GM12891 (cell line): ENCODE measurements at regions not wholly inside any gene's neighbourhood (a gene's known extent, or its start where the extent isn't known, plus 50 kb on each side); places are given as distances from the start of the nearest gene placed in this dataset.
"Not testable (repeated sequence)": the region's sequence is repeated elsewhere in the genome, so short reads cannot be mapped to it uniquely, and the experiment has no call there.

Experiments used
- DNase-seq: peaks from one replicate; pipeline ENCODE4 v3.0.0; 2011; ENCODE audit warnings: low spot score; ENCODE audit not compliant: insufficient read length
- FAIRE-seq: peaks from 2 replicates; lab custom pipeline; 2011; peaks lifted over from hg19 to GRCh38; lab: Jason Lieb, UNC
- PAX5 ChIP-seq: IDR thresholded peaks from 2 replicates; pipeline ENCODE4 v1.6.1; 2011; ENCODE audit warnings: low read length, moderate library complexity, mild to moderate bottlenecking; ENCODE audit not compliant: insufficient read depth, severe bottlenecking
- POLR2A ChIP-seq: IDR thresholded peaks from 2 replicates; pipeline ENCODE4 v1.6.1; 2011; ENCODE audit warnings: low read depth, low read length, control low read depth
- POLR2AphosphoS5 ChIP-seq: IDR thresholded peaks from 2 replicates; pipeline ENCODE4 v1.6.1; 2011; ENCODE audit warnings: low read depth, low read length, control low read depth
- POU2F2 ChIP-seq: IDR thresholded peaks from 2 replicates; pipeline ENCODE4 v1.6.1; 2011; ENCODE audit warnings: low read depth, mild to moderate bottlenecking, control low read depth, low read length, moderate library complexity
- SPI1 ChIP-seq: IDR thresholded peaks from 2 replicates; pipeline ENCODE4 v1.6.1; 2011; ENCODE audit warnings: low read depth, low read length, control low read depth
- TAF1 ChIP-seq: IDR thresholded peaks from 2 replicates; pipeline ENCODE4 v1.6.1; 2011; ENCODE audit warnings: low read depth, low read length, control low read depth

DNA sequence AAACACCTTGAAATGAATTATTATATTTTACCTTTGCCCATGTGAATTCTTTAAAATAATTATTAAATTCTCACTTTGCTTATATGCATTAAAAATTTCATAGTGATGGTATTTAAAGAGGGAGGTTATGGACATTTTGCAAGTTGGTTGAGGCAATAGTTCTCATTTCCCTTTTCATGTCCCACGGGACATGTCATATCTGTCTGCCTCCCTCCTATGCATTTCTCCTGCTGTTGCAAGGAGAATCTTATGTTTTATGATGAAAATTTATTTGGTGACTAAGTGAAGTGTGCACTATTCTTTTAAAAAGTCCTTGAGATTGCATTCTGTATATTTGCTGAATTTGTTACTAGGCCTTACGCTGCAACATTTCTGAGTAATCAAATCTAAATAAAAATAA is 67.2 kb downstream of the UTRN start:
- DNase-seq (no peak), FAIRE-seq (no peak)
- TF ChIP-seq POLR2AphosphoS5 (no peak), PAX5 (no peak), POLR2A (no peak), POU2F2 (no peak), SPI1 (peak; percentile 93), TAF1 (no peak)

DNA sequence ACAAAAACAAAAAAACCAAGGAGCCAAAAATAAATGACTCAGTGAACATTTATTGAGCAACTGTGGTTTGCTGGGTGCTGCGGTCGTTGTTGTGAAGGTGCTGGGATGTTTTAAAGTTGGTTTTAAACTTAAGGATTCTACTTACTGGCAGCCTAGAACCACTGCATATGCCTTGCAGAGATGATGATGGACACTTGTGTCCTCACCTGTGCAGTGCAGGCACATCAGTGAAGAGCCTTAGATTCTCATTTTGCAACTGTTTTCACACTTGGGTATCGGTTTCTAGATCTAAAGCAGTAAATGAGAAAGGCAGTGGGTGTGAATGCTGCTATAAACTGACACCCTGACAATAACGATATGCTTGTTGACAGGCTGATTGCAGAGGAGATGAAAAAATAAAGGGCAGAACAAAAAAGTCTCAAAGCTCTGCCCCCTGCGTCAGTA is 68.8 kb downstream of the UTRN start:
- FAIRE-seq: peak; percentile 98
- no peak for DNase-seq
- TF ChIP-seq PAX5 (no peak), TAF1 (no peak), POLR2A (no peak), POLR2AphosphoS5 (no peak), SPI1 (no peak), POU2F2 (no peak)

DNA sequence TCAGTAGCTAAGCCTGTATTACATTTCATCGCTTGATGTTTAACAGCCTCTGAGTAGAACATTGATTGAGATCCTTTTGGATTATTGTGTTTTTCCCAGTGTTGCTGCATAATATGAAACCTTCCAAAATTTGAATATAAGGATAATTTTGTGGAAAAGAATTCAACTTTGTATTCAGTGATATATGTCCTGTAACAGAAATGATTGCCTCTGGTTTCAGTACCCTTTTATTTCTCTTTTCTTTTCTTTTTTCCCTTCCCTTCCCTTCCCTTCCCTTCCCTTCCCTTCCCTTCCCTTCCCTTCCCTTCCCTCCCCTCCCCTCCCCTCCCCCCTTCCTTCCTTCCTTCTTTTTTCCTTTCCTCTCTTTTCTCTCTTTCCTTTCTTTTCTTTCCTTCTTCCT is 74.6 kb downstream of the UTRN start:
- no peak for TF ChIP-seq POLR2A
- TF ChIP-seq TAF1: no peak
- no peak for TF ChIP-seq SPI1
- TF ChIP-seq POLR2AphosphoS5: no peak
- TF ChIP-seq POU2F2: no peak
- TF ChIP-seq PAX5: no peak
- no peak for FAIRE-seq
- no peak for DNase-seq

DNA sequence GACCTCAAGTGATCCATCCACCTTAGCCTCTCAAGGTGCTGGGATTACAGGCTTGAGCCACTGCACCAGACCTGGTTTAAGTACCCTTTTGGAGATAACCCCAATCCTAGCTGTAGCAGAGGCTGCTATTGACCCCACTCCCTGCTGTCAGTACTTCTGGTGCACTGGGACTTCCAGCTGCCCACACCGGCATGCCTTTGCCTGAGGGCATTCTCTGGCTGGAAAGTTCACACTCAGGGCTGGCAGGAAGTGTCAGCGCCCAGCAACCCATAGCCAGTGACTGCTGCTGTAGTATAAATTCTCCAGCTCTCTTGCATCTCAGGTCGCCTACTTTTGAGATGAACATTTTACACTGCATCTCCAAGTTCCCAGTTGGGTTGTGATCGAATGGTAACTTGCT is 75.3 kb downstream of the UTRN start:
- DNase-seq (no peak), FAIRE-seq (no peak)
- TF ChIP-seq SPI1 (no peak), POLR2A (no peak), POLR2AphosphoS5 (no peak)

- TF ChIP-seq POU2F2: no peak
- no peak for TF ChIP-seq TAF1
- DNase-seq: no peak
- FAIRE-seq: no peak
Observed at GRCh38 chr6:144361016-144361415, 75.9 kb downstream of the UTRN start.

DNA sequence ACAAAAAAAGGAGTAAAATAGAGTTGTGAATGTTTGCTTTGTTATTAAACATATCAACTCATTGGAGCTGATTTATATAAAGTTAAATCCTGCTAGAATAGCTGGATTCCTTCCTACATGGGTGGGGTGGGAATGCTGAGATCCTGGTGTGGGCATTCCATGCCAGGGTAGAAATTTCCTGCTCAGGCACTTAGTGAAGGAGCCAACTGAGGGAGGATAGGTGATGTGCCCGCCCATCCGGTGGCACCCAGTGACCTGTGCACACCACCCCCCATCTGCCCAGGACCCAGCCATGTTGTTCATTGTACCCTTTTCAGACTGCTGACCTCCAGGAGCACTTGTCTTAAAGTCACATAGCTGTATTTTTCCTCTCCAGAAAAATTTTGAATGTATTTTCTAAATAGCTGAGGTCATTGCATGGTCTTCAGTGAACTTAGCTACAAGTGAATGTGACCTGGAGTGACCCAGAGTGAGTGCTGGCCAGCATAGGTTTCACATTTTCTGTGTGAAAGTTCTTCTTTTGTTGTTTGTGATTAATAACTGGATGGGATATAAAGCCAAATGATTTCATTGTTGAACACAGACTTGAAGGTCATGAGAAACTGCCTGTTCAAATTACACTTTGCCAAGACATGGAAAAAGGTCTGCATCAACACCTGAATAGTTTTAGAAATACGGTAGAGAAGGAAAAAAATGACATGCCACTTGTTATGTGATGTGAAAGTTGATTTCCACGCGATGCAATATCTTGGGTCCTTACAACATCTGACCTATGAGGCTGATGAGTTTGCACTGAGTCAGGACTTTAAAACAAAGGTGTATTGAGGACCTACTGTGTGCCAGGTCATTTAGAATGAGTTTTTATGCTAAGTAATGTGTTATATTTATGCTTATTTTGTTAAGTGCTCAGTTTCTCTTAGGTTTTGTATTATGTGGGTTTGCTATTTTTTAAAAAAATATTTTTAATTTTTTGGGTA is 77.2 kb downstream of the UTRN start:
- FAIRE-seq: peak; percentile 45
- TF ChIP-seq PAX5: no peak
- no peak for TF ChIP-seq POU2F2
- no peak for TF ChIP-seq POLR2AphosphoS5
- no peak for TF ChIP-seq TAF1
- no peak for TF ChIP-seq POLR2A
- no peak for DNase-seq

GRCh38 chr6:144364208-144364720 is 79.1 kb downstream of the UTRN start:
- FAIRE-seq: peak; percentile 55
- TF ChIP-seq PAX5: no peak
- no peak for TF ChIP-seq TAF1
- no peak for TF ChIP-seq SPI1
- no peak for TF ChIP-seq POU2F2
- no peak for TF ChIP-seq POLR2A
- no peak for TF ChIP-seq POLR2AphosphoS5
- no peak for DNase-seq

DNA sequence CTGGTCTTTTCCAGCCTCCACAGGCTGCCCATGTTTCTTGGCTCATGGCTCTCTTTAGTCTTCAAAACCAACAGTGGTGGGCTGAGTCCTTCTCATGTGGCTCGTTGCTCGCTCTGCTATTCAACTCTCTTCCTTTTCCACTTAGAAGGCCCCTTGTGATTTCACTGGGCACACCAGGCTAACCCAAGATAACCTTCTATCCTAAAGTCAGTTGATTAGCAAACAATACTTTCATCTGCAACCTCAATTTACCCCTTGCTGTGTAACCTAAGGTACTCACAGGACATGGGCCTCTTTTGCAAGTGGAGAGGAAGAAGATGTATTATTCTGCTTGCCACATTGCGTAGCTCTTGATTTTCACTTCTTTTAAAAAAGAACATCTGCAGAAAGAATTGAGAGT is 79.6 kb downstream of the UTRN start:
- TF ChIP-seq TAF1 (no peak), PAX5 (no peak), SPI1 (no peak), POU2F2 (no peak), POLR2AphosphoS5 (no peak), POLR2A (no peak)
- FAIRE-seq (no peak), DNase-seq (no peak)

DNA sequence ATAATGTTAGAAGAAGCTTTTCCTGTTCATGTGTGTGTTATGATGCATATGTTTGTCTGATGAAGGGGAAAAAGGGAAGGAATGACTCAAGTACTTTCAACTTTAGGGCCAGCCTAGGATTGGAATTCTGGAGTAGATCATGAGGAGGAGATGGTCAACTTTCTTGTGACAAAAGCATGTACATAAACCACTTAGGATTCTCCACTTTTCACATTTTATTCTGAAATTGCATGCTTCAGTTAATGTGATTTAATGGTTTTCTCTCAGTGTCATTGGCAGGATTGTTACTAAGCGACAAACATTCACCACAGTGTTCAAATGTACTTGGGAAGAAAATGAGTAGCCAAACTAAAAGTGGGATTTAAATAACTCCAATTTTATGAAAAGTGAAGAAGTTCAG is 80.1 kb downstream of the UTRN start:
- FAIRE-seq: no peak
- DNase-seq: no peak
- TF ChIP-seq POLR2AphosphoS5 (no peak), TAF1 (no peak), POU2F2 (no peak), PAX5 (no peak), SPI1 (no peak), POLR2A (no peak)

DNA sequence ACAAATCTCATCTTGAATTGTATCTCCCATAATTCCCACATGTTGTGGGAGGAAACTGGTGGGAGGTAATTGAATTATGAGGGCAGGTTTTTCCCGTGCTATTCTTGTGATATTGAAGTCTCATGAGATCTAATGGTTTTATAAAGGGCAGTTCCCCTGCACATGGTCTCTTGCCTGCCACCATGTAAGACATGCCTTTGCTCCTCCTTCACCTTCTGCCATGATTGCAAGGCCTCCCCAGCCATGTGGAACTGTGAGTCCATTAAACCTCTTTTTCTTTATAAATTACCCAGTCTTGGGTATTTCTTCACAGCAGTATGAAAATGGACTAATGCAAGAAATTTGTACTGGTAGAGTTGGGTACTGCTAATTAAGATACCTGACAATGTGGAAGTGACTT is 84.6 kb downstream of the UTRN start:
- DNase-seq, FAIRE-seq: not testable (repeated sequence)
